GM12878 (cell line): ENCODE measurements at regions not wholly inside any gene's neighbourhood (a gene's known extent, or its start where the extent isn't known, plus 50 kb on each side); places are given as distances from the start of the nearest gene placed in this dataset.

Experiments
- BMI1 ChIP-seq: fragments of 450-650 bp; IDR thresholded peaks from 2 replicates; pipeline ENCODE4 v1.6.1; 2016; ENCODE audit warnings: mild to moderate bottlenecking, moderate library complexity, borderline replicate concordance
- TF ChIP-seq, protein P1 (sequence below): IDR thresholded peaks from 2 replicates; pipeline ENCODE4 v1.6.1; 2011; ENCODE audit warnings: low read depth, low read length, improper control_type of control experiment, borderline replicate concordance
- TF ChIP-seq, protein P2 (sequence below): fragments of 450-650 bp; formaldehyde crosslinking; IDR thresholded peaks from 2 replicates; pipeline ENCODE4 v1.4.0; 2022; ENCODE audit warnings: mild to moderate bottlenecking, moderate library complexity
- TF ChIP-seq, protein P3 (sequence below): fragments of 450-650 bp; IDR thresholded peaks from 2 replicates; pipeline ENCODE4 v1.6.1; 2017; ENCODE audit warnings: mild to moderate bottlenecking, moderate library complexity

DNA sequence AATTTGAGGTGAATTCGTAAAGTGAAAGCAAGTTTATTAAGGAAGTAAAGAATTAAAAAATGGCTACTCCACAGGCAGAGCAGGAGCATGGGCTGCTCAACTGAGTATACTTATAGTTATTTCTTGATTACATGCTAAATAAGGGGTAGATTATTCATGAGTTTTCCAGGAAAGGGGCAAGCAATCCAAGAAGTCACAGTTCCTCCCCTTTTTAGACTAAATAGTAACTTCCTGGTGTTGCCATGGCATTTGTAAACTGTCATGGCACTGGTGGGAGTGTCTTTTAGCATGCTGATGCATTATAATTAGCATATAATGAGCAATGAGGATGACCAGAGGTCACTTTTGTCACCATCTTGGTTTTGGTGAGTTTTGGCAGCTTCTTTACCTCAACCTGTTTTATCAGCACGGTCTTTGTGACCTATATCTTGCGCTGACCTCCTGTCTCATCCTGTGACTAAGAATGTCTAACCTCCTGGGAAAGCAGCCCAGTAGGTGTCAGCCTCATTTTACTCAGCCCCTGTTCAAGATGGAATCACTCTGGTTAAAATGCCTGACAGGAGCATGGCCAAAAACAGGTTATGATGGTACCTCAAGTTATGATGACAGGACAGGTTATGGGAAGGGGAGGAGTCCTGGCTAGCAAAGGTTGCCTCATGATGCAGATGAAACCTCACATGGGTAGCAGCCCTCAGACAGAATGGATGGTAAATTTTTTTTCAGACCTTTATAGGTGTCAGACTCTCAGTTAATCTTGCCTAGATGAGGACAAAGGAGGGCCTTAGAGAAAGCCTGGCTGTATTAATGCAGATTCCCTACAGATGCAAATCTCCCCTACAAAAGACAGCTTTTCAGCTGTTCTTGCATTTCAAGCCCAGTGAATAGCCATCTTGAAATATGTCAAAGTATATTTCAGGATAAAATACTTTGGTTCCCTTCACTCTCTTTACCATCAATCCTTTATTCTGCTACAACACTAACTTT is 49.7 kb downstream of the SIPA1L2 start (continued):
- TF ChIP-seq, protein P1, sequence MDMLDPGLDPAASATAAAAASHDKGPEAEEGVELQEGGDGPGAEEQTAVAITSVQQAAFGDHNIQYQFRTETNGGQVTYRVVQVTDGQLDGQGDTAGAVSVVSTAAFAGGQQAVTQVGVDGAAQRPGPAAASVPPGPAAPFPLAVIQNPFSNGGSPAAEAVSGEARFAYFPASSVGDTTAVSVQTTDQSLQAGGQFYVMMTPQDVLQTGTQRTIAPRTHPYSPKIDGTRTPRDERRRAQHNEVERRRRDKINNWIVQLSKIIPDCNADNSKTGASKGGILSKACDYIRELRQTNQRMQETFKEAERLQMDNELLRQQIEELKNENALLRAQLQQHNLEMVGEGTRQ = no peak
- TF ChIP-seq, protein P2, sequence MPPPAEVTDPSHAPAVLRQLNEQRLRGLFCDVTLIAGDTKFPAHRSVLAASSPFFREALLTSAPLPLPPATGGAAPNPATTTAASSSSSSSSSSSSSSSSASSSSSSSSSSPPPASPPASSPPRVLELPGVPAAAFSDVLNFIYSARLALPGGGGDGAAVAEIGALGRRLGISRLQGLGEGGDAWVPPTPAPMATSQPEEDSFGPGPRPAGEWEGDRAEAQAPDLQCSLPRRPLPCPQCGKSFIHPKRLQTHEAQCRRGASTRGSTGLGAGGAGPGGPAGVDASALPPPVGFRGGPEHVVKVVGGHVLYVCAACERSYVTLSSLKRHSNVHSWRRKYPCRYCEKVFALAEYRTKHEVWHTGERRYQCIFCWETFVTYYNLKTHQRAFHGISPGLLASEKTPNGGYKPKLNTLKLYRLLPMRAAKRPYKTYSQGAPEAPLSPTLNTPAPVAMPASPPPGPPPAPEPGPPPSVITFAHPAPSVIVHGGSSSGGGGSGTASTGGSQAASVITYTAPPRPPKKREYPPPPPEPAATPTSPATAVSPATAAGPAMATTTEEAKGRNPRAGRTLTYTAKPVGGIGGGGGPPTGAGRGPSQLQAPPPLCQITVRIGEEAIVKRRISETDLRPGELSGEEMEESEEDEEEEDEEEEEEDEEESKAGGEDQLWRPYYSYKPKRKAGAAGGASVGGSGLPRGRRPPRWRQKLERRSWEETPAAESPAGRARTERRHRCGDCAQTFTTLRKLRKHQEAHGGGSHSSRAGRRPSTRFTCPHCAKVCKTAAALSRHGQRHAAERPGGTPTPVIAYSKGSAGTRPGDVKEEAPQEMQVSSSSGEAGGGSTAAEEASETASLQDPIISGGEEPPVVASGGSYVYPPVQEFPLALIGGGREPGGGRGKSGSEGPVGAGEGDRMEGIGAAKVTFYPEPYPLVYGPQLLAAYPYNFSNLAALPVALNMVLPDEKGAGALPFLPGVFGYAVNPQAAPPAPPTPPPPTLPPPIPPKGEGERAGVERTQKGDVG (CRISPR knock-in tag) = no peak
- TF ChIP-seq BMI1 = no peak
- TF ChIP-seq, protein P3, sequence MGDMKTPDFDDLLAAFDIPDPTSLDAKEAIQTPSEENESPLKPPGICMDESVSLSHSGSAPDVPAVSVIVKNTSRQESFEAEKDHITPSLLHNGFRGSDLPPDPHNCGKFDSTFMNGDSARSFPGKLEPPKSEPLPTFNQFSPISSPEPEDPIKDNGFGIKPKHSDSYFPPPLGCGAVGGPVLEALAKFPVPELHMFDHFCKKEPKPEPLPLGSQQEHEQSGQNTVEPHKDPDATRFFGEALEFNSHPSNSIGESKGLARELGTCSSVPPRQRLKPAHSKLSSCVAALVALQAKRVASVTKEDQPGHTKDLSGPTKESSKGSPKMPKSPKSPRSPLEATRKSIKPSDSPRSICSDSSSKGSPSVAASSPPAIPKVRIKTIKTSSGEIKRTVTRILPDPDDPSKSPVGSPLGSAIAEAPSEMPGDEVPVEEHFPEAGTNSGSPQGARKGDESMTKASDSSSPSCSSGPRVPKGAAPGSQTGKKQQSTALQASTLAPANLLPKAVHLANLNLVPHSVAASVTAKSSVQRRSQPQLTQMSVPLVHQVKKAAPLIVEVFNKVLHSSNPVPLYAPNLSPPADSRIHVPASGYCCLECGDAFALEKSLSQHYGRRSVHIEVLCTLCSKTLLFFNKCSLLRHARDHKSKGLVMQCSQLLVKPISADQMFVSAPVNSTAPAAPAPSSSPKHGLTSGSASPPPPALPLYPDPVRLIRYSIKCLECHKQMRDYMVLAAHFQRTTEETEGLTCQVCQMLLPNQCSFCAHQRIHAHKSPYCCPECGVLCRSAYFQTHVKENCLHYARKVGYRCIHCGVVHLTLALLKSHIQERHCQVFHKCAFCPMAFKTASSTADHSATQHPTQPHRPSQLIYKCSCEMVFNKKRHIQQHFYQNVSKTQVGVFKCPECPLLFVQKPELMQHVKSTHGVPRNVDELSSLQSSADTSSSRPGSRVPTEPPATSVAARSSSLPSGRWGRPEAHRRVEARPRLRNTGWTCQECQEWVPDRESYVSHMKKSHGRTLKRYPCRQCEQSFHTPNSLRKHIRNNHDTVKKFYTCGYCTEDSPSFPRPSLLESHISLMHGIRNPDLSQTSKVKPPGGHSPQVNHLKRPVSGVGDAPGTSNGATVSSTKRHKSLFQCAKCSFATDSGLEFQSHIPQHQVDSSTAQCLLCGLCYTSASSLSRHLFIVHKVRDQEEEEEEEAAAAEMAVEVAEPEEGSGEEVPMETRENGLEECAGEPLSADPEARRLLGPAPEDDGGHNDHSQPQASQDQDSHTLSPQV = no peak
